ENCODE measurements at regions not wholly inside any gene's neighbourhood (a gene's known extent, or its start where the extent isn't known, plus 50 kb on each side); places are given as distances from the start of the nearest gene placed in this dataset.
"Not testable (repeated sequence)": the region's sequence is repeated elsewhere in the genome, so short reads cannot be mapped to it uniquely, and the experiment has no call there.

DNA sequence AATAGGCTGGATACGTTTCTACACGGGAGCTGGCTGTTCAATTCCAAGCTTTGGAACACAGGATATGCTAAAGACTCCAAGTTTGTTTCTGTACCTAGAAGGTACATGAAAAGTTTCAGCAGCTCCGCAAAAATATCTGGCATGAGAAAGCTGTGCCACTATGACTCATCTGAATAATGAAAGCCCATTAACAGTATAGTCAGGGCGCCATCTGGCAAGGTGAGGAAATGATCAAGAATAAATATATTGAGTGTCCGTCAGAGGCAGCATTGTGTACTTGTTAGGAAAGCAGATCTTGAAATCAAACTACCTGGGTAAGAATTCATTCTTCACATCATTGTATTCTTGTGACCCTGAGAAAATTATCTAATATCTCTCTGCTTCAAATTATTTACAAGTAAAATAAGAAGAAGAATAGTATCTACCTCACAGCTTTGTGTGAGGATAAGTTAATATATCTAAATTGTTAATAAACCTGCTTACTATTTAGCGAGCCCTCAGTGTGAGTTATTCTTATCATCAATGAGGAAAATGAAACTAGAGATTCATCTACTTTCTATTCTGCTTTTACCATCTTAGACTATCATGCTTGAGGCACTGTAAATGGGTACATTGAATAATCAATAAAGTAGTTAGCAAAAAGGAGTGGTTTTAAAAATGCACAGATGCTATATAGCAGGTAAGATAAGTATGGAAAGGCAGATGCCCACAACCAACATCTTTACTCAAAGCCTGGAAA is 53.5 kb downstream of the FSCB start:
- FAIRE-seq (no peak), DNase-seq (ENCODE audit: insufficient read length, low spot score) (no peak)

DNA sequence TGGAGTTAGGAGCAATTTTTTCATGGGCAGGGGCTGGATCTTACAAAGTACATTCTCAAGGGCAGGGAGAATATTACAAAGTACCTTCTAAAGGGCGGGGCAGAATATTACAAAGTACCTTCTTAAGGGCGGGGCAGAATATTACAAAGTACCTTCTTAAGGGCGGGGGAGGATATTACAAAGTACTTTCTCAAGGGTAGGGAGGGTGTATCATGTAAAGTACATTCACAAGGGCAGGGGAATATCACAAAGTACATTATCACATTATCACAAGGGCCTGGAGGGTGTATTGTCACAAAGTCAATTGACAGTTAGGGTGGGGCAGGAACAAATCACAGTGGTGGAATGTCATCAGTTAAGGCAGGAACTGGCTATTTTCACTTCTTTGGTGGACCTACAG is 56.9 kb downstream of the FSCB start:
- not testable (repeated sequence) for FAIRE-seq; DNase-seq (ENCODE audit: insufficient read length, low spot score)

DNA sequence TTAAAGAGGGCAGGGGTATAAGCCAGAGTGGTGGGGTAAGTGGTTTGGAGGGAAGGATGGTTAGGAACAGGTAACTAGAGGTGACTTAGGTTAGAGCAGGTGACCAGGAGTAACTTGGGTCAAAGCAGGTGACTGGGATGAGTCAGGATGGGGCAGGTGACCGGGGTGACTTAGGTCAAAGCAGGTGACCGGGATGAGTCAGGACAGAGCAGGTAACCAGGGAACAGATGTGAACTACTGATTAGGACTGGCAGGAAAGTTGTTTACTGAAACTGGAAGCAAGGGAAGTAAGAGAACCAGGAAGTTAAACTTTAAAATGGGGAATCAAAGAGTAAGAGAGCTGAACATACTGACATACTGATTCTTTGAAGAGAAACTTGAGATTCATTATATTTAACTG is 57.4 kb downstream of the FSCB start:
- no peak for DNase-seq (ENCODE audit: insufficient read length, low spot score)
- no peak for FAIRE-seq

DNA sequence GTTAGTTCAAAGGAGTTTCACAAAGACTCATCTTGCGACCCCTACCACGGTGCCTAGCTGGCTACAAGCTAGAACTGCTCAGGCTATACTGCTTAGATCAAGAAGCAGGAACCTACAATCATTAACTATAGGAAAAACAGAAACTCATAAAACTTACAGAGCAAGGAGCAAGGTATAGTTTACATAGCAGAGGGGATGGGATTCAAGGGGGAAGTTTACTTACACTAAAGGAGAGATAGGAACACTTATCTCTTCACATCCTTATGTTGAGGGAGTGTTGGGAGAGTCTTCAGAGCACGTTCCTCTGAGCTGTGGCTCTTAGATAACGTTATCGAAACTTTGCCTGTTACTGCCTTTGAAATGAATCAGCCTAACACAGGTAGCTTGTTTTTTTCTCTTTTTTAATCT is 58.1 kb downstream of the FSCB start:
- DNase-seq (ENCODE audit: insufficient read length, low spot score) (no peak), FAIRE-seq (no peak)

DNA sequence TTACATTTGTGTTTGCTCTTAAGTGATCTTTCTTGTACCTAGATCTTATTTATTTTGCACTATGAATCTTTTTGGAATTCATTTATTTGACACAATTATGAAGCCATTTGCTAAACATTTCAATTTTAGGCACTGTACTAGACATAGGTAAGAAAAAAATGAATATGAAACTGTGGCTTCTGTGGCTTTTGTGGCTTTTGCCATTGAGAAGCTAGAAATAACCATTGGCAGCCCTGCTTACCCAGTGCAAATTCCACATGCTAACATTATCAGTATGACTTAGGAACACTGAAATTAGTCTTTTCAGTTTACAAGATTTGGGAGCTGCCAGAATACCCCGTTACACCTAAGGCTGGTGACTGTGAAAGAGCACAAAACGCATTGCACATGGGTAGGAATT is 60.1 kb downstream of the FSCB start:
- DNase-seq (ENCODE audit: insufficient read length, low spot score) (no peak), FAIRE-seq (no peak)

DNA sequence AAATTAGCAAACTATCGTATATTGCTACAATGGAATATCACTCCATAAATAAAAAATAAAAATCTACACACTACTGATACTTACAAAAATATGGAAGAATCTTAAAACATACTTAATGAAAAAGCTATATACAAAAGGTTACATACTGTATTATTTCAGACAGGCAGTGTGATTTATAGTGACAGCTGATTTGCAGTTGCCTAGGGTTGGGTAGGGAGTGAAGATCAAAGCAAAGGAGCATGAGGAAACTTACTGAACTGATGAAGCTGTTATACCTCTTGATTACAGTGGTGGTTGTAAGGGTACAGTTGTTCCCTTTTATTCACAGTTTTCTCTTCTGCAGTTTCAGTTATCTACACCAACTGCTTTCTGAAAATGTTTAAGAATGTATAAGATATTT is 62.6 kb downstream of the FSCB start:
- DNase-seq (ENCODE audit: insufficient read length, low spot score) (no peak), FAIRE-seq (no peak)

DNA sequence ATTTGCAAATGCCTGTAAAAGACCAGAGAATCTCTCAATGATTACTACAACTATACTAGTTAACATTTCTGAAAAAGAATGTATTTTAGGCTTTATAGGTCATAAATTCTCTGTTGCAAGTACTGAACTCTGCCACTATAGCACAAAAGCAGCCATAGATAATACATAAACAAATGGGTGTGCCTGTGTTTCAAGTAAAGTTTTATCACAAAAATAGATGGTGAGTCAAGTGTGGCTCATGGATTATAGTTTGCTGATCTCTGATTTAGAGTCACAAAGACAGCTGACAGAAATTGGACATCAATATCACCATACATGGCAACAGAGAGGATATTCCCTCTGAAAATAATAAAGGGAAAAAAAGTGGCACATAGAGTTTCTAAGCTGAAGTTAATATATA is 68.1 kb downstream of the FSCB start:
- no peak for DNase-seq (ENCODE audit: insufficient read length, low spot score)
- FAIRE-seq, result no peak

DNA sequence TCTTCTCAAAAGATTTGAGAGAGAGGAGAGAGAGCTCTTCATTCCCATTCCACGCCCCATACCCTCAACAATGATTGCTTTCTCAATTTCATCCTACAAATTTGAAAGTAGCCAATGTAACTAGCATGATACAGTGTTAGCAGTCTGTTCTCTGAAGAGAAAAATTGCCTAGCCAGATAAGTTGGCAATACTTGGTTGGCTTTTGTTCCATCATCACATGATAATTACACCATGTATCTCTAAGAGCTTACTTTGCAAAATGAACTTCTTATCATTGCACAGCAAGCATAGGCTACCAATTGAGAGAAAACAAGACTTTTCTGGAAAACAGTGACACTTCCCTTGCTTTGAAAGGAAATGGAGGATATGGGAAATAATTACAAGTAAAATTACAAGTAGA is 68.9 kb downstream of the FSCB start:
- DNase-seq (ENCODE audit: insufficient read length, low spot score) (no peak), FAIRE-seq (no peak)

DNA sequence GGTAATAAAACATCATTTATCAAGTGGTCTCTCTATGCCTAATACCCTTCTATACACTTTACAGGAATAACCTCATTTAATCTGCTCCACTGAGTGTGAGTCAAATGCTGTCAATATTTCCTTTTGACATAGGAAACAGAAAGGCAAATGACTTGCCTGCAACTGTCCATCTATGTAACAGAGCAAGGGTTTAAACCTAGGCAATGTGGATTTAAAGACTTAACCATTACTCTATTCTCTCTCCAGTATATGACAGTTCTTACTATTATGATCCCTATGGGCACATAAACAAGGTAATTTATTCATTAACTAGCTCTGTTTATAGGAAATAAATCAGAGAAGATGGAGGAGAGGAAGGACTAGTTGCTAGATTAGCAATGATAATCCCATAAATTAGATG is 70.6 kb downstream of the FSCB start:
- FAIRE-seq (no peak), DNase-seq (ENCODE audit: insufficient read length, low spot score) (no peak)

DNA sequence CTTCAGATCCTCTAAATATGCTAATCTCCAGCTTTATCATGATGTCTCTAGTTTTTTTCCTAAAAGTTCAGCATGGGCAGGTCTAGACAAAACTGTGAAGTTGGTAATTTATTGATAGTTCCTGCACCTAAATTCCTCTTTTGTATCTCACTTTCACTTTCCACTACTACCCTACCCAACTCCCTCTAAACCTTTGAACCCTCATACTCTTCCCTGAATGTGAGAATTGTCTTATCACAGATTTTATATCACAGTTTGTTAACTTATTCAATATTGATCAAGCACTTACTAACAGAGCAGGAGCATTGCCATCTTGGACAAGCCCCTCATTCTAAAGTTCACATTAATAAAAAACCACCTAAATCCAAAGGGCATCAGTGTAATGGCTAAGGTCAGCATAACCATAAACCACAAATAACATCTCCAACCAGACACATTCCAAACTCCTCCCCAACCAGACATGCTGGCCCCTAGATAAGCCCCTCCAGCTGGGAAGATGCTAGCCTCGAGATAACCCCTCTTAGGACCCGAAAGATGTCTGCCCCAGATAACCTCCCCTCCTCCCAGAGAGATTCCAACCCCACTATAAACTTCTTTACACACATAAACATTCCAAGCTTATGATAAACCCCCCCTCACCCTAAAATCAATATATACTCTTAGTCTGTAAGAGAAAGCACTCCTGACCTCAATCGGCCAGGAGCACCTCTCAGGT is 78.7 kb downstream of the FSCB start:
- no peak for FAIRE-seq
- no peak for DNase-seq (ENCODE audit: insufficient read length, low spot score)

DNA sequence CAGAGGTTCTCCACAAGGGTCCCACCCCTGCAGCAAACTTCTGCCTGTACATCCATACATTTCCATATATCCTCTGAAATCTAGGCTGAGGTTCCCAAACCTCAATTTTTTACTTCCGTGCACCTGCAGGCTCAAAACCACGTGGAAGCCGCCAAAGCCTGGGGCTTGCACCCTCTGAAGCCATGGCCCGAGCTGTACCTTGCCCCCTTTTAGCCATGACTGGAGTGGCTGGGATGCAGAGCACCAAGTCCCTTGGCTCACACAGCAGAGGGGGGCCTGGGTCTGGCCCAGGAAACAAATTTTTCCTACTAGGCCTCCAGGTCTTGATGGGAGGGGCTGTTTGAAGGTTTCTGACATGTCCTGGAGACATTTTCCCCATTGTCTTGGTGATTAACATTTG is 84.4 kb downstream of the FSCB start:
- FAIRE-seq (no peak), DNase-seq (ENCODE audit: insufficient read length, low spot score) (no peak)

DNA sequence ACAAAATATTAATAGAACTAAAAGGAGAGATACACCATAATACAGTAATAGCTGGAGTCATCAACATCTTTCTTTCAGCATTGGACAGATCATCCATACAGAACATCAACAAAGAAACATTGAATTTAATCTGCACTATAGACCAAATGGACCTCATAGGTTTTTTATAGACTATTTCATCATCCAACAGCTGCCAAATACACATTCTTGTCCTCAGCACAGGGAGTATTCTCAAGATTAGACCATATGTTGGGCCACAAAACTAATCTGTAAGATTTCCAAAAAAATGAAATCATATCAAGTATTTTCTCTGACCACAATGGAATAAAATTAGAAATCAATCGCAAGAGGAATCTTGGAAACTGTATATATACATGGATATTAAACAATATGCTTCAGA is 86.9 kb downstream of the FSCB start:
- FAIRE-seq (no peak), DNase-seq (ENCODE audit: insufficient read length, low spot score) (no peak)

DNA sequence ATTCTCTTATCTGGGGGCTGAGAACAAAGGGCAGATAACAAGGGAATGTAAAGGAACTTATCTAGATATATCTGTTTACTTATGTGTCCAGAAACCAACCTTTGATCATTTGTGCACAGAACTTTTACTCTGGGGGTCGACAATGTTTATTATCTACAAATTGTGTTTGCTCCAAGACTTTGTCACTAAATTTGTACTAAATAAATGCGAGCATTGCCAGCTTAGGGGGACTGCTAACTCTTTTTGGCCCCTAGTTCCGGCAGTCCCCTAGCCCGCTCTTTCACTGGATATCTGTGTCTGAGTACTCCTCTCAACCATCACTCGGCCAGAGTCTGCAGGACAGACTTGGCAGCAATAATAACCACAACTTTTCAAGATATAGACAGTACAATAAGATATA is 88.2 kb downstream of the FSCB start:
- no peak for FAIRE-seq
- no peak for DNase-seq (ENCODE audit: insufficient read length, low spot score)

DNA sequence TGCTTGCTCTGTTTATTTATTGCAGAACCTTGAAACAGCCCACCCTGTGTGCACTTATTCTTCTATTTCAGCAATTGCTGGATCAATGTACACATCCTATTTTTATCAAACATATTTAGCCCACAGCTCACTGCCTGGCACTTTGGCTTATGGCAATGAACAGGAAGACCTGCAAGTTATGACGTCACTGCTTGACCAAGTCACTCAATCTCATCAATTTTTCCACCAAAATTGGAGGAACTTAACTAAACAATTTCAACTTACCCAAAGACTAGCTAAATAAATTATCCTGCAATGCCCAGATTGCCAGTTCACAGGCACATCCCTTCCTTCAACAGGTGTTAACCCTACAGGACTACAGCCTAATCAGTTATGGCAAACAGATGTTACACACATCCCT is 89.3 kb downstream of the FSCB start:
- no peak for FAIRE-seq

DNA sequence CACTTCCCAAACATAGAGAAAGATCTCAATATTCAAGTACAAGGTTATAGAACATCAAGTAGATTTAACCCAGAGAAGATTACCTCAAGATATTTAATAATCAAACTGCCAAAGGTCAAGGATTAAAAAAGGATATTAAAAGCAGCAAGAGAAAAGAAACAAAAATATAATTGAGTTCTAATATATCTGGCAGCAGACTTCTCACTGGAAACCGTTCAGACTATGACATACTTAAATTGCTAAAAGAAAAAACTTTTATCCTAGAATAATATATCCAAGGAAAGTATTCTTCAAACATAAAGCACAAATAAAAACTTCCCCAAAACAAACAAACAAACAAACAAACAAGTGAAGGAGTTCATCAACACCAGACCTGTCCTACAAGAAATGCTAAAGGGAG is 92.4 kb downstream of the FSCB start:
- FAIRE-seq, result no peak
- no peak for DNase-seq (ENCODE audit: insufficient read length, low spot score)

More for the DNA sequence above, 89.3 kb downstream of the FSCB start:
- DNase-seq (ENCODE audit: insufficient read length, low spot score), result no peak

DNA sequence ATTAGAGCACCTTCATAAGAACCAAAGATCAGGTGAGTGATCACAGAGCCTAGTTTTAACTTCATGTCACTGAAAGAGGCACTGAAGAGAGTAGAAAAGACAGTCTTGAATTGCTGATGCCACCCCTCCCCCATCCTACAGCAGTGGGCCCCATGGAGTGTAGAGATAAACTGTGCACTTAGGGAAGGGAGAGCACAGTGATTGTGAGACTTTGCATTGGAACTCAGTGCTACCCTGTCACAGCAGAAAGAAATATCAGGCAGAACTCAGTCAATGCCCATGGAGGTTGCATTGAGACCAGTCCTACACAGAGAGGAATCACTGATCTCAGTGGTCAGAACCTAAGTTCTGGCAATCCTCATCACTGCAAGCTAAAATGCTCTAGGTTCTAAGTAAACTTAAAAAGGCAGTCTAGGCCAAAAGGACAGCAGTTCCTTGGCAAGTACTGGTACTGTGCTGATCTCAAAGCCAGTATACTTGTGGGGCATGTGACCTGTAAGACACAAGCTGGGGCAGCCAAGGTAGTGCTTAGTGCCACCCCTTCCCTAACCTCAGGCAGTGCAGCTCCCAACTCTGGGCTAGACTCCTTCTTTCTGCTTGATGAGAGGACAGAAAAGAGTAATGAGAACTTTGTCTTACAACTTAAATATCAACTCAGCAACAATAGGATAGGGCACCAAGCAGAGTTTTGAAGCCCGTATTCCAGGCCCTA is 94.1 kb downstream of the FSCB start:
- FAIRE-seq, result no peak
- no peak for DNase-seq (ENCODE audit: insufficient read length, low spot score)

DNA sequence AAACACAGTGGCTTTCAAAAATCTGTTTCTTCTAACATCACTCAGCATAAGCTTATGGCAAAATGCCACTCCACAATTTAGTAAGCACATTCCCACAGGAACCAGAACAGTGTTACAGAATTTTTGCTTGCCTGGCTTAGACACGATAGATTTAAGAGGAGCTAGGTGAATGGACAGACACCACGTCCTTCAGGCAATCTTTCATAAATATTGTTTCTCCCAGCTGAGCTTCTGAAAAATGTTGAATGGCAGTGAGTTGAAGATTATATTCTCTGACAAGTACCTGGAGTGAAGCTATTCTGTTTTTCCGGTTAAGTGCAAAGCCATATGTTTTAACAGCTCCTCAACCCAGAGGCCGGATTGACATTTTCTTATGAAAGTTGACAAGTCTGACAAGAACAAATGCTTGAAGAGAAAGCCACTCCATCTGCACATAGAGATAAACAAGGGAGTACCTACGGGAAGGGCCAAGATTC is 102.0 kb downstream of the FSCB start:
- FAIRE-seq (no peak), DNase-seq (ENCODE audit: insufficient read length, low spot score) (no peak)

DNA sequence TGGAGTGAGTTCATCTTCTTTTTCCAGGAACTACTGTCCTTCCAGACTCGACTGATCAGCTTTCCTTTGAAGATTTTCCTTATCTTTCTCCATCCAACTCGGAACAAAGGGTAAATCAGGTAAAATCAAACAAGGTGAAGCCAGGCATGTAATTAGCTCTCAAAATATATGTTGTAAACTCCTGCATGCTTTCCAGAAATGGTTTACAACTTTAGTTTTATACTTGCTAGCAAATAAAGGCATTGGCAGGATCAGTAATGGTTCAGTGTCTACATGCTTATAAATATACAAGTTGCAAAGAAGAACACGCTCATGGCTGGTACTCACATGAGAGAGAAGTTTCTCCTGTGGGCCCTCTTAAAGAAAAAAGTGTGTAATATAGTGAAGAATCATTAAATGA is 102.5 kb downstream of the FSCB start:
- DNase-seq (ENCODE audit: insufficient read length, low spot score) (no peak), FAIRE-seq (no peak)

DNA sequence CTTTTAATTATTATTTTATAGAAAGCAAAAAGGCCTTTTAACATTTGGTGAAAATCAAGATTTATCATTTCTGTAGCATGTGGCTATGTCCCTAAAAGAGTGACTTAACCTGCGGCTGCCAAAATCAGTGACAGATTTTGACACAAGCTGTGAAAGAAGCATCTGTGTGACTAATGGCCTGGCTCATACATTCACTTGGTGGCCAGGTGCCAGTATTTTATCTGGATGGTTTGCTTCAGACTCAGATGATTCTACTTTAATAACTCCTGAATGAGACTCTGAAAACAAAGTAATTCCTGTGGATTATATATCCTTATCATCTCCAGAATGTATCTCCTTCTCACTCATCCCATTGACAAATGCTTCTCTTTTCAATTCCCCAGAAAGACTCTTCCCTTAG is 103.0 kb downstream of the FSCB start:
- no peak for DNase-seq (ENCODE audit: insufficient read length, low spot score)

DNA sequence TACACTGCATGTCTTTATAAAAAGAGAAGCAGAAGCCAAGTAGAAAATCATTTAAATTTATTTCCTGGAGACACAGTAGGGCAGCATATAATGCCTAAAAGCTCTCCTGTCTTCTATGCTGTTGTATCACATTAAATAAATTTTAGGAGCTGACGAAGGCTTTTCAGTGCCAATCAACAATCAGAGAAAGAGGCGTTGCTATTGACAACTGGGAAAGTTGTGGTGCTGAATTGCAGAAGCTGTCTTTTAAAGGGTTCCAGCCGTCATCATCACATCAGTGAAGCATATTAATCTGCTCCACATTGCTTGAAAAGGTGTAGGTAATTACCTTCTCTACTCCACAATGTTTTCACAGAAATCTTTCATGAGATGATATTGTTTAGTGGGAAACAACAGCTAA is 103.9 kb downstream of the FSCB start:
- DNase-seq (ENCODE audit: insufficient read length, low spot score) (no peak), FAIRE-seq (no peak)

More for the DNA sequence above, 103.0 kb downstream of the FSCB start:
- no peak for FAIRE-seq

DNA sequence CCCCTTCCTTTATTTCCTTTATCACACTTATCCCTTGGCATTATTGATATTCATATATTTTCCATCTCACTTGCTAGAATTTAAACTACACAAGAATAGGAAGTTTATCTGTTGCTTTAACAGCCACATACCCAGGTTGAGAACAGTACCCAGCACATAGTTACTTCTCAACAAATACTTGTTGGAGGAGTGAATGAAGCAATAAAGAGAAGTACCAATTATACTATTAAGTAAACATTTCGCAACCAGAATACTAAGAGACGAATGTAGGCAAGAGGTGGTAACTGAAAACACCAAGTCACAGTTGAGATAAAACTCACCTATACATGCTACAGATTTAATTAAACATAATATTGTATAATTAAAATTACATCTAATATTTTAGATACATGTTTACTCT is 110.9 kb downstream of the FSCB start:
- FAIRE-seq (no peak), DNase-seq (ENCODE audit: insufficient read length, low spot score) (no peak)

DNA sequence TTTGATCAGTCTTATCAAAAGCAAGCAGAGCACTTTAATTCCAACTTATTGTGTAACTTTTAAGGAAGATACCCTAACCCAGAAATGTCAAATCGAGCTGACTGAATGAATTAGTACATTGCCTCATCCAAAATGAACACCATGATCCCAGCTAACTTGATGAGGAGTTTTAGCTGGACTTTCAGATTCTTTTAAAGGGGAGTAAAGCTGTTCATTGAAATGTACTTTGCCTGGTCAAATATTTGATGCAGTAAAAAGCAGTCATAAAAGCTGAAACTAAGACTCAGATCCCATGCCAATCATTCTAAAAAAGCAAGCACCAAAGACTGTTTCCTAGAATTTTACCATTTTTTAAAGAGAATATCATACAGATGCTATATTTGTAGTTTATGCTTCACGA is 114.1 kb downstream of the FSCB start:
- DNase-seq (ENCODE audit: insufficient read length, low spot score) (no peak), FAIRE-seq (no peak)
